ENCODE measurements at regions not wholly inside any gene's neighbourhood (a gene's known extent, or its start where the extent isn't known, plus 50 kb on each side); places are given as distances from the start of the nearest gene placed in this dataset.

- H3K9me3 ChIP-seq (ENCODE audit: low read depth, low read length): no peaks in the 10 kb centered on the region
- H3K27me3 ChIP-seq (ENCODE audit: insufficient read depth, low read length): no peaks in the 10 kb centered on the region
- no peaks in the 10 kb centered on the region for H4K20me1 ChIP-seq (ENCODE audit: insufficient read depth, low read length)
- no peak overlapping the region for H3K27ac ChIP-seq (ENCODE audit: low read depth, low read length)
- no peaks in the 10 kb centered on the region for H3K36me3 ChIP-seq (ENCODE audit: insufficient read depth, low read length)
- no peak overlapping the region for H3K4me2 ChIP-seq (ENCODE audit: insufficient read depth, low read length)
- H3K79me2 ChIP-seq (ENCODE audit: insufficient read depth, low read length): no peaks in the 10 kb centered on the region
- no peak for TF ChIP-seq CTCF (IDR thresholded peaks at IDR 0.05; ENCODE audit: extremely low read depth, low read depth, low read length)
- H3K4me1 ChIP-seq (ENCODE audit: insufficient read depth, low read length): no peaks in the 10 kb centered on the region
- DNase-seq (ENCODE audit: insufficient read length, low spot score, missing footprints): no peak
- H2AFZ ChIP-seq (ENCODE audit: low read length): no peak overlapping the region
- no peak overlapping the region for H3K4me3 ChIP-seq (ENCODE audit: insufficient read depth, low read length)
Measured at GRCh38 chr13:104132849-104133248, 1066.6 kb upstream of the SLC10A2 start.

- Histone ChIP-seq H3K27ac (ENCODE audit: low read depth, low read length) (no peak overlapping the region), H3K4me3 (ENCODE audit: insufficient read depth, low read length) (no peak overlapping the region), H3K4me2 (ENCODE audit: insufficient read depth, low read length) (no peak overlapping the region), H3K36me3 (ENCODE audit: insufficient read depth, low read length) (no peaks in the 10 kb centered on the region), H3K4me1 (ENCODE audit: insufficient read depth, low read length) (no peaks in the 10 kb centered on the region), H3K79me2 (ENCODE audit: insufficient read depth, low read length) (no peaks in the 10 kb centered on the region), H4K20me1 (ENCODE audit: insufficient read depth, low read length) (no peaks in the 10 kb centered on the region), H3K9me3 (ENCODE audit: low read depth, low read length) (no peaks in the 10 kb centered on the region), H3K27me3 (ENCODE audit: insufficient read depth, low read length) (no peaks in the 10 kb centered on the region), H2AFZ (ENCODE audit: low read length) (no peak overlapping the region)
- DNase-seq (ENCODE audit: insufficient read length, low spot score, missing footprints): no peak
- TF ChIP-seq CTCF (IDR thresholded peaks at IDR 0.05; ENCODE audit: extremely low read depth, low read depth, low read length): no peak
Measured at GRCh38 chr13:104114101-104114500, 1047.9 kb upstream of the SLC10A2 start.

GRCh38 chr13:104111031-104111430 lies 1044.8 kb upstream of the SLC10A2 start:
- Histone ChIP-seq H4K20me1 (ENCODE audit: insufficient read depth, low read length) (no peaks in the 10 kb centered on the region), H3K79me2 (ENCODE audit: insufficient read depth, low read length) (no peaks in the 10 kb centered on the region), H3K27ac (ENCODE audit: low read depth, low read length) (no peak overlapping the region), H3K4me1 (ENCODE audit: insufficient read depth, low read length) (no peaks in the 10 kb centered on the region), H3K4me2 (ENCODE audit: insufficient read depth, low read length) (no peak overlapping the region), H3K9me3 (ENCODE audit: low read depth, low read length) (no peaks in the 10 kb centered on the region), H3K4me3 (ENCODE audit: insufficient read depth, low read length) (no peak overlapping the region), H2AFZ (ENCODE audit: low read length) (no peak overlapping the region), H3K27me3 (ENCODE audit: insufficient read depth, low read length) (no peaks in the 10 kb centered on the region), H3K36me3 (ENCODE audit: insufficient read depth, low read length) (no peaks in the 10 kb centered on the region)
- DNase-seq (ENCODE audit: insufficient read length, low spot score, missing footprints): no peak
- no peak for TF ChIP-seq CTCF (IDR thresholded peaks at IDR 0.05; ENCODE audit: extremely low read depth, low read depth, low read length)

GRCh38 chr13:104106705-104107393 lies 1040.6 kb upstream of the SLC10A2 start:
- H3K27me3 ChIP-seq (ENCODE audit: insufficient read depth, low read length): no peaks in the 10 kb centered on the region
- no peaks in the 10 kb centered on the region for H3K4me1 ChIP-seq (ENCODE audit: insufficient read depth, low read length)
- H3K4me3 ChIP-seq (ENCODE audit: insufficient read depth, low read length): no peak overlapping the region
- no peak overlapping the region for H3K27ac ChIP-seq (ENCODE audit: low read depth, low read length)
- peaks cover 2% of the 10 kb centered on the region for H3K9me3 ChIP-seq (ENCODE audit: low read depth, low read length)
- TF ChIP-seq CTCF (IDR thresholded peaks at IDR 0.05; ENCODE audit: extremely low read depth, low read depth, low read length): no peak
- H3K79me2 ChIP-seq (ENCODE audit: insufficient read depth, low read length): no peaks in the 10 kb centered on the region
- no peaks in the 10 kb centered on the region for H3K36me3 ChIP-seq (ENCODE audit: insufficient read depth, low read length)
- no peak overlapping the region for H2AFZ ChIP-seq (ENCODE audit: low read length)
- DNase-seq (ENCODE audit: insufficient read length, low spot score, missing footprints): no peak
- no peak overlapping the region for H3K4me2 ChIP-seq (ENCODE audit: insufficient read depth, low read length)
- no peaks in the 10 kb centered on the region for H4K20me1 ChIP-seq (ENCODE audit: insufficient read depth, low read length)

All from osteoblast (primary cell).